HepG2 (cell line): ENCODE measurements at regions not wholly inside any gene's neighbourhood (a gene's known extent, or its start where the extent isn't known, plus 50 kb on each side); places are given as distances from the start of the nearest gene placed in this dataset.

Experiments used
- ATAC-seq: fragments of 200-7000 bp; cut with Tn5 transposase; 3 replicates; pipeline ENCODE4 v1.9.1; 2020; ENCODE audit warnings: mild to moderate bottlenecking, moderate library complexity
- BruUV-seq: library from RNA; stranded (reverse); fragments of 400-500 nt; replicated peaks from 2 replicates; lab custom pipeline; 2021; lab: Mats Ljungman, UMichigan
- CTCF ChIA-PET: fragments of 300-600 bp; formaldehyde crosslinking; extraction: SDS; loops from one replicate; lab custom pipeline; 2021; ENCODE audit warnings: low total read pairs, inconsistent platforms, low intra/inter-chr PET ratio; lab: Yijun Ruan, JAX
- POLR2A ChIA-PET: fragments of 350-600 bp; sonication (Branson Sonifier 250); formaldehyde crosslinking; loops from one replicate; lab custom pipeline; 2020; ENCODE audit warnings: antibody characterized with exemption, inconsistent platforms; lab: Yijun Ruan, JAX
- DNase-seq: peaks from one replicate; pipeline ENCODE4 v3.0.0-alpha.2; 2015; ENCODE audit warnings: low spot score
- FAIRE-seq: peaks from 3 replicates; lab custom pipeline; 2011; peaks lifted over from hg19 to GRCh38; lab: Jason Lieb, UNC
- H2AFZ ChIP-seq: one replicate; pipeline ENCODE4 v1.6.1; 2011; ENCODE audit warnings: low read length, inconsistent platforms
- H3K27ac ChIP-seq: fragments of 300-600 bp; 3 replicates; pipeline ENCODE4 v1.8.0; 2011; ENCODE audit warnings: mixed run types, mild to moderate bottlenecking, mixed read lengths, low read length, inconsistent platforms; ENCODE audit not compliant: insufficient read depth; ENCODE audit errors: extremely low read length
- H3K27me3 ChIP-seq, 2 experiments: fragments of 200-600 bp in 1 of 2; 2 replicates in 1 of 2; 3 replicates in 1 of 2; pipeline versions ENCODE4 v1.6.0 to v1.8.0; 2011; ENCODE audit warnings: low read length in 2 of 2, mild to moderate bottlenecking in 2 of 2, moderate library complexity in 2 of 2, inconsistent platforms in 1 of 2; ENCODE audit not compliant: insufficient read depth in 2 of 2, control insufficient read depth in 1 of 2
- H3K36me3 ChIP-seq, 2 experiments: fragments of 200-600 bp in 1 of 2; replicated peaks in 1 of 2; 2 replicates in 1 of 2; 3 replicates in 1 of 2; pipeline versions ENCODE4 v1.5.1 to v1.8.0; 2011; ENCODE audit warnings: low read length in 2 of 2, inconsistent platforms in 1 of 2; ENCODE audit not compliant: insufficient read depth in 2 of 2, control insufficient read depth in 1 of 2
- H3K4me1 ChIP-seq: 2 replicates; pipeline ENCODE4 v1.5.1; 2012; ENCODE audit warnings: low read length, inconsistent platforms; ENCODE audit not compliant: insufficient read depth
- H3K4me2 ChIP-seq: 2 replicates; pipeline ENCODE4 v1.6.0; 2011; ENCODE audit warnings: low read depth, low read length, inconsistent platforms
- H3K4me3 ChIP-seq, 3 experiments: fragments of 200-600 bp in 1 of 3; sonication (generic), shearing (Covaris generic) in 1 of 3; replicated peaks in 1 of 3; 2 replicates each; pipeline ENCODE4 v1.5.1; 2011 to 2016; ENCODE audit warnings: low read length in 3 of 3, inconsistent platforms in 2 of 3, low read depth in 2 of 3, mild to moderate bottlenecking in 2 of 3, control low read depth in 1 of 3, mixed read lengths in 1 of 3; ENCODE audit not compliant: insufficient read depth in 1 of 3
- H3K79me2 ChIP-seq: one replicate; pipeline ENCODE4 v1.6.1; 2011; ENCODE audit warnings: low read length, inconsistent platforms; ENCODE audit not compliant: insufficient read depth
- H3K9ac ChIP-seq: 2 replicates; pipeline ENCODE4 v1.6.0; 2011; ENCODE audit warnings: mild to moderate bottlenecking, low read depth, low read length, inconsistent platforms; ENCODE audit not compliant: insufficient read depth
- H3K9me3 ChIP-seq: 2 replicates; pipeline ENCODE4 v1.5.1; 2012; ENCODE audit warnings: mild to moderate bottlenecking, low read length
- H4K20me1 ChIP-seq: 2 replicates; pipeline ENCODE4 v1.6.0; 2011; ENCODE audit warnings: inconsistent platforms, mild to moderate bottlenecking, low read length, moderate library complexity; ENCODE audit not compliant: insufficient read depth
- ATM ChIP-seq: fragments of 450-650 bp; IDR thresholded peaks from 2 replicates; pipeline ENCODE4 v1.7.1; 2017; ENCODE audit warnings: mild to moderate bottlenecking, borderline replicate concordance
- CEBPB ChIP-seq: IDR thresholded peaks from 2 replicates; pipeline ENCODE4 v1.6.1; 2011; ENCODE audit warnings: low read depth, low read length, improper control_type of control experiment, borderline replicate concordance
- CERS6 ChIP-seq: sonication (generic); formaldehyde crosslinking; IDR thresholded peaks from 2 replicates; pipeline ENCODE4 v1.5.0; 2020; ENCODE audit warnings: missing genetic modification reagents
- HCFC1 ChIP-seq: fragments of 150-350 bp; IDR thresholded peaks from 2 replicates; pipeline ENCODE4 v1.6.1; 2014; ENCODE audit warnings: low read depth, low read length
- HOXA5 ChIP-seq: sonication (generic); formaldehyde crosslinking; IDR thresholded peaks from 2 replicates; pipeline ENCODE4 v1.4.0; 2020; ENCODE audit warnings: missing genetic modification reagents
- IRF2 ChIP-seq: IDR thresholded peaks from 2 replicates; pipeline ENCODE4 v1.6.1; 2018; ENCODE audit warnings: missing genetic modification reagents, missing compliant biosample characterization
- KDM5A ChIP-seq: fragments of 200-600 bp; sonication (generic); IDR thresholded peaks from 2 replicates; pipeline ENCODE4 v1.7.0; 2018; ENCODE audit warnings: antibody characterized with exemption, mild to moderate bottlenecking, low read length, borderline replicate concordance
- MIER2 ChIP-seq: IDR thresholded peaks from 2 replicates; pipeline ENCODE4 v1.6.1; 2016; ENCODE audit warnings: missing biosample characterization, missing genetic modification reagents
- MYNN ChIP-seq: sonication (generic); formaldehyde crosslinking; IDR thresholded peaks from 2 replicates; pipeline ENCODE4 v1.4.0; 2020; ENCODE audit warnings: mild to moderate bottlenecking, low read depth, missing genetic modification reagents
- NFIB ChIP-seq: sonication (generic); formaldehyde crosslinking; IDR thresholded peaks from 2 replicates; pipeline ENCODE4 v1.9.0; 2021; ENCODE audit warnings: missing genetic modification reagents, mild to moderate bottlenecking, borderline replicate concordance
- PRDM4 ChIP-seq: sonication (generic); formaldehyde crosslinking; IDR thresholded peaks from 2 replicates; pipeline ENCODE4 v1.9.0; 2021; ENCODE audit warnings: missing genetic modification reagents, borderline replicate concordance
- RELA ChIP-seq: sonication (generic); formaldehyde crosslinking; IDR thresholded peaks from 2 replicates; pipeline ENCODE4 v1.4.0; 2020; ENCODE audit warnings: missing genetic modification reagents
- SUZ12 ChIP-seq: fragments of 150-350 bp; IDR thresholded peaks from 2 replicates; pipeline ENCODE4 v1.6.1; 2014; ENCODE audit warnings: low read depth, low read length
- TCF7 ChIP-seq: sonication (generic); IDR thresholded peaks from 2 replicates; pipeline ENCODE4 v1.6.1; 2016; ENCODE audit warnings: antibody characterized with exemption, low read depth
- ZFX ChIP-seq: sonication (generic); formaldehyde crosslinking; IDR thresholded peaks from 2 replicates; pipeline ENCODE4 v1.4.0; 2020; ENCODE audit warnings: mild to moderate bottlenecking, low read depth, missing genetic modification reagents, moderate library complexity
- ZNF615 ChIP-seq: sonication (generic); formaldehyde crosslinking; IDR thresholded peaks from 2 replicates; pipeline ENCODE4 v1.5.0; 2020; ENCODE audit warnings: mild to moderate bottlenecking, missing genetic modification reagents, borderline replicate concordance
- ZNF775 ChIP-seq: sonication (generic); formaldehyde crosslinking; IDR thresholded peaks from 2 replicates; pipeline ENCODE4 v1.4.0; 2020; ENCODE audit warnings: missing genetic modification reagents, mild to moderate bottlenecking, moderate library complexity, borderline replicate concordance
- ZNF83 ChIP-seq: sonication (generic); formaldehyde crosslinking; IDR thresholded peaks from 2 replicates; pipeline ENCODE4 v1.4.0; 2020; ENCODE audit warnings: missing genetic modification reagents, mild to moderate bottlenecking, borderline replicate concordance
- ZSCAN25 ChIP-seq: sonication (generic); formaldehyde crosslinking; IDR thresholded peaks from 2 replicates; pipeline ENCODE4 v1.8.0; 2022; ENCODE audit warnings: mild to moderate bottlenecking, missing genetic modification reagents
- WGBS: methylation state at CpG from one replicate; pipeline ENCODE4 v1.1.6; 2017; ENCODE audit warnings: low lambda C conversion rate; 5-methylcytosine and 5-hydroxymethylcytosine counted together
- in situ Hi-C: cut with HindIII; loops from 2 replicates; pipeline ENCODE4 v1.10.0; 2017; ENCODE audit warnings: low pct_unique_long_range_greater_than_20kb; ENCODE audit not compliant: extremely low pct_ligation_motif_present
- intact Hi-C: fragments of 100-400 bp; cut with micrococcal nuclease; formaldehyde crosslinking; loops from one replicate; pipeline ENCODE4 v1.10.0; 2022; ENCODE audit not compliant: unreplicated experiment
- TF ChIP-seq, protein P1 (sequence below): sonication (generic); formaldehyde crosslinking; IDR thresholded peaks from 2 replicates; pipeline ENCODE4 v1.8.1; 2022; ENCODE audit warnings: mild to moderate bottlenecking, missing genetic modification reagents

DNA sequence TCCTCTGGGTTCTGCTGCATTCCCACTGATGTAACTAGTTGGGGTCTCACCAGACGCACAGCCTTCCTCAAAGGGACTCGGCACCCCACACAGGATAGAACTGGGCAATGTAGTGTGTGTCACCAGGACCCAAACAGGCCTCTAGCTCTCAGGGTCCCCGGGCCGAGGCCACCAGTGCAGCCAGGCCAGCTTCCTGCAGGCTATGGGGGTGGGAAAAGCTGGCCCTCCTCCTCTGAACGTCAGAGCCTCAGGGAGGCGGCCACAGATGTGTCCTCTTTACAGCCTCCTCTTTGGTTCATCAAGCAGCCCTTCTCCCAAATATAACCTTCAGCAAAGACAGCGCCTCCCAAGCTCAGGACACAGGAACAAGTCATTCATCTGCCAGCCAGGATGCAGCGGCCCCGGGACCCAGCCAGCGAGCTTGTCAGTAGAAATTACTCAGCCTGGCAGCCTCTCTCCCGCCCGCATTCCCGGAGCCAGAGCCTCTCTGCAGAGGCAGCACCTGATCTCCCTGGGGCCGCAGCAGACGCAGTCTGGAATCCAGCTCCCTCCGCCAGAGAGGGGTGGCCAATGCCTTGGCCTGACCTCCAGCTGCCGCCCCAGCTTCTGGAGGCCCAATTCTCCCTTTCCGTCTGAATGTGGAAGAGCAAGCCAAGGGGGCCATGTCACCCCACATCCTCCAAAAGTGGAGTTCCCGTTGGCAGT, 288.5 kb downstream of the FBXW7 start:
- BruUV-seq: no TSS peak
- Histone ChIP-seq H3K9ac (no peak overlapping the region), H3K27ac (no peak overlapping the region), H3K36me3 (no peaks in the 10 kb centered on the region), H2AFZ (no peak overlapping the region), H3K4me2 (no peak overlapping the region), H3K9me3 (no peaks in the 10 kb centered on the region), H3K4me1 (no peaks in the 10 kb centered on the region), H3K79me2 (no peaks in the 10 kb centered on the region), H3K4me3 (no peak overlapping the region), H3K27me3 (peaks cover 0 to 26% of the 10 kb centered on the region in 2 experiments; a peak in 3 of 5 replicates), H4K20me1 (no peaks in the 10 kb centered on the region)
- TF ChIP-seq ZFX (CRISPR knock-in tag) (no peak), IRF2 (CRISPR knock-in tag) (no peak), HCFC1 (no peak), MIER2 (CRISPR knock-in tag) (no peak), ZNF615 (CRISPR knock-in tag) (no peak), CEBPB (no peak), MYNN (no peak), TCF7 (no peak), HOXA5 (no peak), ZSCAN25 (no peak), ATM (no peak), CERS6 (CRISPR knock-in tag) (no peak), ZNF83 (CRISPR knock-in tag) (no peak), PRDM4 (CRISPR knock-in tag) (no peak), RELA (CRISPR knock-in tag) (no peak), SUZ12 (no peak), NFIB (CRISPR knock-in tag) (no peak), KDM5A (no peak), ZNF775 (CRISPR knock-in tag) (no peak)
- TF ChIP-seq, protein P1, sequence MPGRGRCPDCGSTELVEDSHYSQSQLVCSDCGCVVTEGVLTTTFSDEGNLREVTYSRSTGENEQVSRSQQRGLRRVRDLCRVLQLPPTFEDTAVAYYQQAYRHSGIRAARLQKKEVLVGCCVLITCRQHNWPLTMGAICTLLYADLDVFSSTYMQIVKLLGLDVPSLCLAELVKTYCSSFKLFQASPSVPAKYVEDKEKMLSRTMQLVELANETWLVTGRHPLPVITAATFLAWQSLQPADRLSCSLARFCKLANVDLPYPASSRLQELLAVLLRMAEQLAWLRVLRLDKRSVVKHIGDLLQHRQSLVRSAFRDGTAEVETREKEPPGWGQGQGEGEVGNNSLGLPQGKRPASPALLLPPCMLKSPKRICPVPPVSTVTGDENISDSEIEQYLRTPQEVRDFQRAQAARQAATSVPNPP (CRISPR knock-in tag): no peak
- ATAC-seq: no peak
- whole genome bisulfite sequencing: 36% methylated on average over 5 of the region's 19 CpGs
- no peak for DNase-seq
- CTCF ChIA-PET: no interaction called here
- POLR2A ChIA-PET: no interaction called here
- no peak for FAIRE-seq
- in situ Hi-C loops (no loop called here), intact Hi-C loops (no loop called here)
